HepG2 (cell line): ENCODE measurements at regions not wholly inside any gene's neighbourhood (a gene's known extent, or its start where the extent isn't known, plus 50 kb on each side); places are given as distances from the start of the nearest gene placed in this dataset.
A peak's percentile ranks its signal among the peaks of the same experiment; 100 is the strongest.

ENCODE experiments used
- HHEX ChIP-seq: IDR thresholded peaks from 2 replicates; pipeline ENCODE4 v1.6.1; 2016; ENCODE audit warnings: control low read depth
- KAT2B ChIP-seq: fragments of 150-350 bp; IDR thresholded peaks from 2 replicates; pipeline ENCODE4 v1.6.1; 2014; ENCODE audit warnings: low read depth, low read length, borderline replicate concordance
- KLF16 ChIP-seq, 2 experiments: sonication (generic) in 1 of 2; formaldehyde crosslinking in 1 of 2; IDR thresholded peaks; 2 replicates each; pipeline versions ENCODE4 v1.6.1 to v1.8.0; 2016 to 2023; ENCODE audit warnings: missing genetic modification reagents in 2 of 2, missing compliant biosample characterization in 1 of 2
- LBX2 ChIP-seq: sonication (generic); formaldehyde crosslinking; IDR thresholded peaks from 2 replicates; pipeline ENCODE4 v1.5.0; 2020; ENCODE audit warnings: missing genetic modification reagents, mild to moderate bottlenecking, borderline replicate concordance
- NR2C2 ChIP-seq: sonication (generic); formaldehyde crosslinking; IDR thresholded peaks from 2 replicates; pipeline ENCODE4 v1.4.0; 2020; ENCODE audit warnings: missing genetic modification reagents, mild to moderate bottlenecking, moderate library complexity, borderline replicate concordance
- POLR2AphosphoS5 ChIP-seq: IDR thresholded peaks from 2 replicates; pipeline ENCODE4 v1.6.1; 2012; ENCODE audit warnings: low read depth, low read length
- SPEN ChIP-seq: sonication (generic); formaldehyde crosslinking; IDR thresholded peaks from 2 replicates; pipeline ENCODE4 v1.5.1; 2020; ENCODE audit warnings: low read depth, mild to moderate bottlenecking, missing genetic modification reagents
- TBP ChIP-seq: sonication (generic); formaldehyde crosslinking; IDR thresholded peaks from 2 replicates; pipeline ENCODE4 v1.5.0; 2020; ENCODE audit warnings: missing genetic modification reagents
- WIZ ChIP-seq: sonication (generic); formaldehyde crosslinking; IDR thresholded peaks from 2 replicates; pipeline ENCODE4 v1.5.1; 2020; ENCODE audit warnings: mild to moderate bottlenecking, missing genetic modification reagents
- ZNF12 ChIP-seq: sonication (generic); formaldehyde crosslinking; IDR thresholded peaks from 2 replicates; pipeline ENCODE4 v1.5.0; 2020; ENCODE audit warnings: missing genetic modification reagents
- ZNF383 ChIP-seq: sonication (generic); formaldehyde crosslinking; IDR thresholded peaks from 2 replicates; pipeline ENCODE4 v1.4.0; 2020; ENCODE audit warnings: missing genetic modification reagents, mild to moderate bottlenecking, borderline replicate concordance
- ZNF660 ChIP-seq: sonication (generic); formaldehyde crosslinking; IDR thresholded peaks from 2 replicates; pipeline ENCODE4 v1.5.1; 2020; ENCODE audit warnings: mild to moderate bottlenecking, low read depth, missing genetic modification reagents, borderline replicate concordance
- TF ChIP-seq, protein P1 (sequence below): IDR thresholded peaks from 2 replicates; pipeline ENCODE4 v1.6.1; 2016; ENCODE audit warnings: mild to moderate bottlenecking
- TF ChIP-seq, protein P2 (sequence below): sonication (generic); formaldehyde crosslinking; IDR thresholded peaks from 2 replicates; pipeline ENCODE4 v1.8.0; 2022; ENCODE audit warnings: mild to moderate bottlenecking, missing genetic modification reagents
- TF ChIP-seq, protein P3 (sequence below): sonication (generic); formaldehyde crosslinking; IDR thresholded peaks from 2 replicates; pipeline ENCODE4 v1.9.0; 2021; ENCODE audit warnings: mild to moderate bottlenecking, missing genetic modification reagents

DNA sequence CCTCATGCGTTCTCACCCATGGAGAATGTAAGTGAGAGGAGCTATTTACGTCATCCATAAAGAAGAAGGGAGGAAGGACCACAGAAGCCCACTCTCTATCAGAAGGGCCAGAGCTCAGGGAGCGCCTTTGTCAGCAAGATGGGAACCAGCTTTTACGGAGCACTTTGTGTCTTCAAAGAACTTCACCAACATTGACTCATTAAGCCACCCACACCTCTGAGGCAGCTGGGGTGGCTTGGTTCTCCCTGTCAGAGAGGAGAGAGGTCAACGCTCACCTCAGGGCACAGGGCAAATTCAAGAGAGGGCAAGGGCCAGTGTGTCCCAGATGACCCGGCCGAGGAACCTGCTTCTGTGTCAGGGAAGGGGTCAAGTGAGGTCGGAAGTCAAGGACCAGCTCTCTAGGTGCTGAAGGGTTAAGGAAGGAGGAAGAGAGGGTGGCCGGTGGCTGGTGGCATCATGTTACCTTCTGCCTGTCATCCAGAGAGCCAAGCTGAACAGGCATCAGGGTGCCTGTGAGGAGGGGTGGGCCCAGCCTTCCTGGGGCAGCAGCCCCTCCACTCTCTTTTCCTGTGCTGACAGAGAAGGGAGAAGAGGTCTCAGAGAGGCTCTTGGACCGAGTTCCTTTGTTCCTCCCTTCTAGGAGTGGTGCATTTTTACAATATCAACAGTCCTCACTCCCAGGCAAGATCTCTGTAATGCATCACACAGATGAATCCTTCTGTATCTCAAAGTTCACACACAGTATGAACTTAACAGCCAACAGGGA is 109.0 kb downstream of the ETS2 start (continued):
- peak; percentile 49; the same call in 1 of the 2 replicates for TF ChIP-seq NR2C2 (CRISPR knock-in tag)
- no peak for TF ChIP-seq ZNF383 (CRISPR knock-in tag)
- no peak for TF ChIP-seq WIZ (CRISPR knock-in tag)
- no peak for TF ChIP-seq HHEX (CRISPR knock-in tag)
- TF ChIP-seq, protein P1, sequence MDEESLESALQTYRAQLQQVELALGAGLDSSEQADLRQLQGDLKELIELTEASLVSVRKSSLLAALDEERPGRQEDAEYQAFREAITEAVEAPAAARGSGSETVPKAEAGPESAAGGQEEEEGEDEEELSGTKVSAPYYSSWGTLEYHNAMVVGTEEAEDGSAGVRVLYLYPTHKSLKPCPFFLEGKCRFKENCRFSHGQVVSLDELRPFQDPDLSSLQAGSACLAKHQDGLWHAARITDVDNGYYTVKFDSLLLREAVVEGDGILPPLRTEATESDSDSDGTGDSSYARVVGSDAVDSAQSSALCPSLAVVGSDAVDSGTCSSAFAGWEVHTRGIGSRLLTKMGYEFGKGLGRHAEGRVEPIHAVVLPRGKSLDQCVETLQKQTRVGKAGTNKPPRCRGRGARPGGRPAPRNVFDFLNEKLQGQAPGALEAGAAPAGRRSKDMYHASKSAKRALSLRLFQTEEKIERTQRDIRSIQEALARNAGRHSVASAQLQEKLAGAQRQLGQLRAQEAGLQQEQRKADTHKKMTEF (CRISPR knock-in tag), result no peak
- TF ChIP-seq LBX2 (CRISPR knock-in tag), result no peak
- no peak for TF ChIP-seq ZNF660 (CRISPR knock-in tag)
- no peak for TF ChIP-seq KAT2B
- no peak for TF ChIP-seq SPEN (CRISPR knock-in tag)
- no peak for TF ChIP-seq TBP (CRISPR knock-in tag)
- TF ChIP-seq ZNF12, result no peak
- TF ChIP-seq, protein P2, sequence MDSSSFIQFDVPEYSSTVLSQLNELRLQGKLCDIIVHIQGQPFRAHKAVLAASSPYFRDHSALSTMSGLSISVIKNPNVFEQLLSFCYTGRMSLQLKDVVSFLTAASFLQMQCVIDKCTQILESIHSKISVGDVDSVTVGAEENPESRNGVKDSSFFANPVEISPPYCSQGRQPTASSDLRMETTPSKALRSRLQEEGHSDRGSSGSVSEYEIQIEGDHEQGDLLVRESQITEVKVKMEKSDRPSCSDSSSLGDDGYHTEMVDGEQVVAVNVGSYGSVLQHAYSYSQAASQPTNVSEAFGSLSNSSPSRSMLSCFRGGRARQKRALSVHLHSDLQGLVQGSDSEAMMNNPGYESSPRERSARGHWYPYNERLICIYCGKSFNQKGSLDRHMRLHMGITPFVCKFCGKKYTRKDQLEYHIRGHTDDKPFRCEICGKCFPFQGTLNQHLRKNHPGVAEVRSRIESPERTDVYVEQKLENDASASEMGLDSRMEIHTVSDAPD (CRISPR knock-in tag), result no peak; the same call in 1 of the 2 replicates
- TF ChIP-seq POLR2AphosphoS5, result no peak
- TF ChIP-seq, protein P3, sequence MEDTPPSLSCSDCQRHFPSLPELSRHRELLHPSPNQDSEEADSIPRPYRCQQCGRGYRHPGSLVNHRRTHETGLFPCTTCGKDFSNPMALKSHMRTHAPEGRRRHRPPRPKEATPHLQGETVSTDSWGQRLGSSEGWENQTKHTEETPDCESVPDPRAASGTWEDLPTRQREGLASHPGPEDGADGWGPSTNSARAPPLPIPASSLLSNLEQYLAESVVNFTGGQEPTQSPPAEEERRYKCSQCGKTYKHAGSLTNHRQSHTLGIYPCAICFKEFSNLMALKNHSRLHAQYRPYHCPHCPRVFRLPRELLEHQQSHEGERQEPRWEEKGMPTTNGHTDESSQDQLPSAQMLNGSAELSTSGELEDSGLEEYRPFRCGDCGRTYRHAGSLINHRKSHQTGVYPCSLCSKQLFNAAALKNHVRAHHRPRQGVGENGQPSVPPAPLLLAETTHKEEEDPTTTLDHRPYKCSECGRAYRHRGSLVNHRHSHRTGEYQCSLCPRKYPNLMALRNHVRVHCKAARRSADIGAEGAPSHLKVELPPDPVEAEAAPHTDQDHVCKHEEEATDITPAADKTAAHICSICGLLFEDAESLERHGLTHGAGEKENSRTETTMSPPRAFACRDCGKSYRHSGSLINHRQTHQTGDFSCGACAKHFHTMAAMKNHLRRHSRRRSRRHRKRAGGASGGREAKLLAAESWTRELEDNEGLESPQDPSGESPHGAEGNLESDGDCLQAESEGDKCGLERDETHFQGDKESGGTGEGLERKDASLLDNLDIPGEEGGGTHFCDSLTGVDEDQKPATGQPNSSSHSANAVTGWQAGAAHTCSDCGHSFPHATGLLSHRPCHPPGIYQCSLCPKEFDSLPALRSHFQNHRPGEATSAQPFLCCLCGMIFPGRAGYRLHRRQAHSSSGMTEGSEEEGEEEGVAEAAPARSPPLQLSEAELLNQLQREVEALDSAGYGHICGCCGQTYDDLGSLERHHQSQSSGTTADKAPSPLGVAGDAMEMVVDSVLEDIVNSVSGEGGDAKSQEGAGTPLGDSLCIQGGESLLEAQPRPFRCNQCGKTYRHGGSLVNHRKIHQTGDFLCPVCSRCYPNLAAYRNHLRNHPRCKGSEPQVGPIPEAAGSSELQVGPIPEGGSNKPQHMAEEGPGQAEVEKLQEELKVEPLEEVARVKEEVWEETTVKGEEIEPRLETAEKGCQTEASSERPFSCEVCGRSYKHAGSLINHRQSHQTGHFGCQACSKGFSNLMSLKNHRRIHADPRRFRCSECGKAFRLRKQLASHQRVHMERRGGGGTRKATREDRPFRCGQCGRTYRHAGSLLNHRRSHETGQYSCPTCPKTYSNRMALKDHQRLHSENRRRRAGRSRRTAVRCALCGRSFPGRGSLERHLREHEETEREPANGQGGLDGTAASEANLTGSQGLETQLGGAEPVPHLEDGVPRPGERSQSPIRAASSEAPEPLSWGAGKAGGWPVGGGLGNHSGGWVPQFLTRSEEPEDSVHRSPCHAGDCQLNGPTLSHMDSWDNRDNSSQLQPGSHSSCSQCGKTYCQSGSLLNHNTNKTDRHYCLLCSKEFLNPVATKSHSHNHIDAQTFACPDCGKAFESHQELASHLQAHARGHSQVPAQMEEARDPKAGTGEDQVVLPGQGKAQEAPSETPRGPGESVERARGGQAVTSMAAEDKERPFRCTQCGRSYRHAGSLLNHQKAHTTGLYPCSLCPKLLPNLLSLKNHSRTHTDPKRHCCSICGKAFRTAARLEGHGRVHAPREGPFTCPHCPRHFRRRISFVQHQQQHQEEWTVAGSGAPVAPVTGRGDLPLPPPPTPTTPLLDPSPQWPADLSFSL (CRISPR knock-in tag), result no peak
- TF ChIP-seq KLF16 (CRISPR knock-in tag; IDR thresholded peaks at IDR 0.05), result no peak
